Endothelial cell (in vitro differentiated cells): ENCODE measurements at regions not wholly inside any gene's neighbourhood (a gene's known extent, or its start where the extent isn't known, plus 50 kb on each side); places are given as distances from the start of the nearest gene placed in this dataset.
A peak's percentile ranks its signal among the peaks of the same experiment; 100 is the strongest.

Experiments used
- DNase-seq: peaks from one replicate; pipeline ENCODE4 v3.0.0; 2021; ENCODE audit warnings: low spot score
- H3K27ac Mint-ChIP-seq: one replicate; pipeline ENCODE4 v1.8.0; 2021; ENCODE audit warnings: mixed read lengths, inconsistent platforms; ENCODE audit not compliant: unreplicated experiment
- H3K27me3 Mint-ChIP-seq: one replicate; pipeline ENCODE4 v1.8.0; 2021; ENCODE audit warnings: mild to moderate bottlenecking, moderate library complexity, mixed read lengths, inconsistent platforms; ENCODE audit not compliant: unreplicated experiment
- H3K36me3 Mint-ChIP-seq: one replicate; pipeline ENCODE4 v1.8.0; 2021; ENCODE audit warnings: mild to moderate bottlenecking, low read depth, mixed read lengths, inconsistent platforms; ENCODE audit not compliant: unreplicated experiment
- H3K4me1 Mint-ChIP-seq: one replicate; pipeline ENCODE4 v1.8.0; 2021; ENCODE audit warnings: mild to moderate bottlenecking, mixed read lengths, inconsistent platforms; ENCODE audit not compliant: unreplicated experiment
- H3K4me3 Mint-ChIP-seq: one replicate; pipeline ENCODE4 v1.8.0; 2021; ENCODE audit warnings: mild to moderate bottlenecking, mixed read lengths, inconsistent platforms; ENCODE audit not compliant: unreplicated experiment
- H3K9me3 Mint-ChIP-seq: one replicate; pipeline ENCODE4 v1.8.0; 2021; ENCODE audit warnings: mixed read lengths, inconsistent platforms; ENCODE audit not compliant: unreplicated experiment
- CTCF ChIP-seq: fragments of 200-600 bp; sonication (generic); IDR thresholded peaks from one replicate; pipeline ENCODE4 v1.5.0; 2021; ENCODE audit warnings: antibody characterized with exemption; ENCODE audit not compliant: unreplicated experiment

- peaks cover 8% of the 10 kb centered on the region for H3K4me1 Mint-ChIP-seq
- TF ChIP-seq CTCF, result no peak
- no peaks in the 10 kb centered on the region for H3K9me3 Mint-ChIP-seq
- H3K36me3 Mint-ChIP-seq, result no peaks in the 10 kb centered on the region
- no peak overlapping the region for H3K27ac Mint-ChIP-seq
- peaks cover 2% of the 10 kb centered on the region for H3K27me3 Mint-ChIP-seq
- no peak for DNase-seq
- no peak overlapping the region for H3K4me3 Mint-ChIP-seq
These were observed 145.9 kb downstream of the CPEB2 start for GRCh38 chr4:15148199-15148598.

- no peak overlapping the region for H3K4me3 Mint-ChIP-seq
- peaks cover 8% of the 10 kb centered on the region for H3K4me1 Mint-ChIP-seq
- no peak for DNase-seq
- TF ChIP-seq CTCF, result no peak
- H3K36me3 Mint-ChIP-seq, result no peaks in the 10 kb centered on the region
- no peaks in the 10 kb centered on the region for H3K9me3 Mint-ChIP-seq
- H3K27ac Mint-ChIP-seq, result no peak overlapping the region
- peaks cover 4% of the 10 kb centered on the region for H3K27me3 Mint-ChIP-seq
These were observed 146.4 kb downstream of the CPEB2 start for GRCh38 chr4:15148691-15149090.

GRCh38 chr4:15149234-15149838, 147.1 kb downstream of the CPEB2 start:
- no peak overlapping the region for H3K27ac Mint-ChIP-seq
- no peaks in the 10 kb centered on the region for H3K9me3 Mint-ChIP-seq
- H3K4me3 Mint-ChIP-seq, result no peak overlapping the region
- H3K4me1 Mint-ChIP-seq, result peaks cover 13% of the 10 kb centered on the region
- H3K36me3 Mint-ChIP-seq, result no peaks in the 10 kb centered on the region
- TF ChIP-seq CTCF, result no peak
- peaks cover 6% of the 10 kb centered on the region for H3K27me3 Mint-ChIP-seq
- no peak for DNase-seq

- Mint-ChIP-seq H3K9me3 (no peaks in the 10 kb centered on the region), H3K27ac (no peak overlapping the region), H3K27me3 (peaks cover 7% of the 10 kb centered on the region), H3K4me3 (no peak overlapping the region), H3K36me3 (no peaks in the 10 kb centered on the region), H3K4me1 (peaks cover 14% of the 10 kb centered on the region)
- DNase-seq, result peak; percentile 27
- TF ChIP-seq CTCF, result no peak
These were observed 147.7 kb downstream of the CPEB2 start for GRCh38 chr4:15149839-15150592.

GRCh38 chr4:15150631-15151030, 148.3 kb downstream of the CPEB2 start:
- no peak for DNase-seq
- TF ChIP-seq CTCF, result no peak
- H3K27ac Mint-ChIP-seq, result no peak overlapping the region
- peaks cover 7% of the 10 kb centered on the region for H3K27me3 Mint-ChIP-seq
- H3K9me3 Mint-ChIP-seq, result no peaks in the 10 kb centered on the region
- no peaks in the 10 kb centered on the region for H3K36me3 Mint-ChIP-seq
- H3K4me3 Mint-ChIP-seq, result no peak overlapping the region
- H3K4me1 Mint-ChIP-seq, result peaks cover 14% of the 10 kb centered on the region
